ENCODE measurements at regions not wholly inside any gene's neighbourhood (a gene's known extent, or its start where the extent isn't known, plus 50 kb on each side); places are given as distances from the start of the nearest gene placed in this dataset.

DNA sequence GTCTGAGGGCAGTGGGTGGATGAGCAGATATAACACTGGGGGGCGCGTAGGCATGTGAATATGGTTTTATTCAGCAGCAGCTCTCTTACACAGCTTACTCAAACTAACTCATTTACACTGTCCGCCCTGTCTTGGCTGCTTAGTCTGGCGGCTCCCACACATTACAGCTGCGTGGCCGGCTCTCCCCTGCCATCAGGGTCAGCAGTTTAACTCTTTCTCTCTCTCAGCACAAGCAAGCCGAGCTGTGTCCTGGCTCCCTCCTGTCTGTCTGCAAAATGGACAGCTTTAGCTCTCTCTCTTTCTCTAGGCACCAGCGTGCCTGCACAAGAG is 1310.1 kb upstream of the RAG2 start:
- H3K4me3 ChIP-seq (ENCODE audit: low read depth, low read length) = no peak overlapping the region
- DNase-seq = no peak
- no peaks in the 10 kb centered on the region for H3K36me3 ChIP-seq
- TF ChIP-seq CTCF (IDR thresholded peaks at IDR 0.05; ENCODE audit: low read depth, low read length) = no peak
- H3K27me3 ChIP-seq (ENCODE audit: insufficient read depth, low read depth, severe bottlenecking) = no peaks in the 10 kb centered on the region
- no peak overlapping the region for H3K27ac ChIP-seq
- H3K9me3 ChIP-seq (ENCODE audit: severe bottlenecking) = no peaks in the 10 kb centered on the region

GRCh38 chr11:37907436-37908218 is 1309.6 kb upstream of the RAG2 start:
- TF ChIP-seq CTCF (IDR thresholded peaks at IDR 0.05; ENCODE audit: low read depth, low read length) = no peak
- H3K4me3 ChIP-seq (ENCODE audit: low read depth, low read length) = no peak overlapping the region
- H3K27me3 ChIP-seq (ENCODE audit: insufficient read depth, low read depth, severe bottlenecking) = no peaks in the 10 kb centered on the region
- no peaks in the 10 kb centered on the region for H3K9me3 ChIP-seq (ENCODE audit: severe bottlenecking)
- H3K27ac ChIP-seq = no peak overlapping the region
- no peaks in the 10 kb centered on the region for H3K36me3 ChIP-seq
- DNase-seq = no peak

- no peaks in the 10 kb centered on the region for H3K9me3 ChIP-seq (ENCODE audit: severe bottlenecking)
- H3K4me3 ChIP-seq (ENCODE audit: low read depth, low read length) = no peak overlapping the region
- no peaks in the 10 kb centered on the region for H3K36me3 ChIP-seq
- no peaks in the 10 kb centered on the region for H3K27me3 ChIP-seq (ENCODE audit: insufficient read depth, low read depth, severe bottlenecking)
- peak; percentile 25 for DNase-seq
- no peak for TF ChIP-seq CTCF (IDR thresholded peaks at IDR 0.05; ENCODE audit: low read depth, low read length)
- H3K27ac ChIP-seq = no peak overlapping the region
Measured at GRCh38 chr11:37905707-37906417, 1307.8 kb upstream of the RAG2 start.

DNA sequence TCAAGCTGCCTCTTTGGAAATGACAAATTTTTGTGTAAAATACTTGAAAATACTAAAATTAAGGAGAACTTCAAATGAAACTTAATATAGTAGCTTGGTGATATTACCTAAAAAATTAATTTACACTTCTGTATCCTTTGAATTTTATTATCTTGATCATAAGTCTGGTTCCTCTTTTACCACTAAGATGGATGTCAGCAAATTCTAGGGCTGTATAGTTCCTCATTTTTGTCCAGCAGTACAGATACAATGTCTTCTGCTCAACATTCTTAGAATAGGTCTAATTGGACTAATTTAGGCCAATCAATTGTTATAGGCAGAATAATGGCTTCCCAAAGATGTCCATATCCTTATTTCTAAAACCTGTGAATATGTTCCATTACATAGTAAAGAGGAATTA is 1298.0 kb upstream of the RAG2 start:
- no peak for DNase-seq
- Histone ChIP-seq H3K27ac (no peak overlapping the region), H3K9me3 (ENCODE audit: severe bottlenecking) (peaks cover 4% of the 10 kb centered on the region), H3K4me3 (ENCODE audit: low read depth, low read length) (no peak overlapping the region), H3K36me3 (no peaks in the 10 kb centered on the region), H3K27me3 (ENCODE audit: insufficient read depth, low read depth, severe bottlenecking) (no peaks in the 10 kb centered on the region)
- no peak for TF ChIP-seq CTCF (IDR thresholded peaks at IDR 0.05; ENCODE audit: low read depth, low read length)

DNA sequence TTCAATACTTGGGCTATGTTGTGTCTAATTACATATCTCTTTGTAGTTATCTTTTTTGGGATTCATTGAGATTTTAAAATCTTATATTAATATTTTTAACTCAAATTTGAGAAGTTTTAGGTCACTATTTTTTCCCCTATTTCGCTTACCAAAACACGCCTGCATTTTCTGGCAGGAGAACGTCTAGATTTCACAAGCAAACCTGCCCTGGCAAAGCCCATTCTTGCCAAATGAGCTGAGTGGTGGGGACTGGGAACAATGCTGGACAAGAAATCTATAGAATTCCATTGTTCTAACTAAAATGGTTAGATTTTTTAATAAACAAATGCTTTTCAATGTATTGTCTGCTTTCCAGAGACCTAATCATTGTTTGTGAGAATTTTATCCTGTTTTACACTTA is 1283.7 kb upstream of the RAG2 start:
- TF ChIP-seq CTCF (IDR thresholded peaks at IDR 0.05; ENCODE audit: low read depth, low read length) = no peak
- H3K9me3 ChIP-seq (ENCODE audit: severe bottlenecking) = no peaks in the 10 kb centered on the region
- H3K4me3 ChIP-seq (ENCODE audit: low read depth, low read length) = no peak overlapping the region
- DNase-seq = no peak
- H3K36me3 ChIP-seq = no peaks in the 10 kb centered on the region
- H3K27ac ChIP-seq = no peak overlapping the region
- H3K27me3 ChIP-seq (ENCODE audit: insufficient read depth, low read depth, severe bottlenecking) = no peaks in the 10 kb centered on the region
